CD4-positive, alpha-beta T cell treated with Interleukin-21 for 1 hour (primary cell): ENCODE measurements at regions not wholly inside any gene's neighbourhood (a gene's known extent, or its start where the extent isn't known, plus 50 kb on each side); places are given as distances from the start of the nearest gene placed in this dataset.
"Not testable (repeated sequence)": the region's sequence is repeated elsewhere in the genome, so short reads cannot be mapped to it uniquely, and the experiment has no call there.

Experiments
- DNase-seq: peaks from one replicate; pipeline ENCODE4 v3.0.0-alpha.2; 2020

DNA sequence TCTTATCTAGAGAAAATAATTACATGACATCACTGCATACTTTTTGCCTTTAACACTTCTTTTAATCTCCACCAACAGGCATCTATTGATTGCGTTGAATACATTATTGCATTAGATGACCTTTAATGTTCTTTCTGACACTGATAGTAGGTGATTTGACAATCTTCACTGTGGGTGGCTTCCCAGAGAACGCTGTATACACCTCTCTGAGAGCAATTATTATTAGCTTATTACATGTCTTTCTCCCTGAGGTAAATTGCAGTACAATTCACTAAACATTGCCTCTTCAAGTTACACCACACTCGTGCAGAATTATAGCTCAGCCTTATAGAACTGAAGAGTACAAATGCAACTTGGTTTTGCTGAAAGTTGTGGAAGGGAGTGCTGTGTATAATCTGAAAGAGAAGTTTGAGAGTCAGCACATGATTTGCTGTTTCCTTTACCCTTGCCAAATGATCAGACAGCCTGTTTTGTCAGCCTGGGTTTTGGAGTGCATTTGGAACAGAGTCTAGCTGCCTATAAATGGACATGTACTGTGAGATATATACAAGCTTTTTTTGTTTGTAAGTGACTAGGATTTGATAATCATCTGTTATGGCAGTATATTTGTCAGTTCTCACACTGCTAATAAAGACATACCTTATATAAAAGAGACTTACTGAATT, 369.2 kb downstream of the CCER1 start:
- no peak for DNase-seq

DNA sequence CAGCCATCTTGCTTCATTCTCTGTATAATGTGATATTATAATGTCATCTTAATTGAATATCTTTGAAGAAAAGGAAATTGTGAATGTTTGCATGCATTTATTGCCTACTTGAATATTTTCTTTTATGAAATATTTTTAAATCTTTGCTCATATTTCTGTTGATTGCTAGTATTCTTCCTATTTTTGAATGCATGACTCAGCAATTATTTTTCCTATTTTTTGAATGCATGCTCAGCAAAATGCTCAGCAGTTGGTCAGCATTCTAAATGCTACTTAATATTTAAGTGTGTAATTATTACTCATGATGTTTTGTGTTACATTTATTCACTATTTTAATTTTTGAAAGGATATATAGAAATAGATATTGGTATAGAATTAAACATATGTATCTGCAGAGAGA, 378.3 kb downstream of the CCER1 start:
- no peak for DNase-seq

DNA sequence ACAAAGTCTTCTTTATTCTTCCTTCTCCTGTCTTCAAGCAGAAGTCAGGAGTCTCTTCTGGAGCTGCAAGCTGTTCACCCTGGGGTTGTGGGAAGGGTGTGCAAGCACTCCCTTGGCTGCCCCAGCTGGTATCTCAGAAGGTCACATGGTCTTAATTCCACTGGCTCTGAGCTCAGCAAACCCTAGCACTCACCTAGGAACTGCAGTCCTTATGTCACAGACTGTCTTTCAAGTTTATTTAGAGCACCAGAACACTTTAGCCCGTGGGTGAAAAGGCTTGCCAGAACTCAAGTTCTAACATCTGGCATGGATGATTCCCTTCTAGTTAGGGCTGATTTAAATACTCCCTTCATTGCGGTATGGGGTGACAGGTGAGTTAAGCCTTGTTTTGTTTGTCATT, 379.0 kb downstream of the CCER1 start:
- DNase-seq = no peak

DNA sequence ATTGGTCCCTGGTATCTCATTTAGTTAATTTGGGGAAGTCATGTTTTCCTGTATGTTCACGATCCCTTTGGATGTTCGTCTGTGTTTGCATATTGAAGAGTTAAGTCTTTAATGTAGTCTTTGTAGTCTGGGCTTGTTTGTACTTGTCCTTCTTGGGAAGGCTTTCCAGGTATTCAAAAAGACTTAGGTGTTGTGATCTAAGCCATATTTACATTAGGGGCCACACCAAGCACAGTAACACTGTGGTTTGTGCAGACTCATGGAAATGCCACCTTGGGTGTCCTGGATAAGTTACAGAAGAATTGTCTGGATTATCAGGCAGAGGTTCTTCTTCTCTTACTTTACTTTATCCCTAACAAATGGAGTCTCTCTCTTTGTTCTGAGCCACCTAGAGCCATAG, 380.3 kb downstream of the CCER1 start:
- no peak for DNase-seq

DNA sequence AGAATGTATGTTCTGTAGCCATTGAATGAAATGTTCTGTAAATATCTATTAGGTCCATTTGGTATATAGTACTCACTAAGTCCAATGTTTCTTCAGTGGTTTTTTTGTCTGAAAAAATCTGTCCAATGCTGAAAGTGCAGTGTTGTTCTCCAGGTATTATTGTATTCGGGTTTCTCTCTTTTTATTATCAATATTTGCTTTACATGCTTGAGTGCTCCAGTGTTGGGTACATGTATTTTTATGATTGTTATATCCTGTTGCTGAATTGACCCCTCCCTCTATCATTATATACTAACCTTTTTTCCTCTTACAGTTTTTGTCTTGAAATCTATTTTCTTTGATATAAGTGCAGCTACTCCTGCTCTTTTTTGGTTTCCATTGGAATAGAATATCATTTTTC, 382.2 kb downstream of the CCER1 start:
- no peak for DNase-seq

DNA sequence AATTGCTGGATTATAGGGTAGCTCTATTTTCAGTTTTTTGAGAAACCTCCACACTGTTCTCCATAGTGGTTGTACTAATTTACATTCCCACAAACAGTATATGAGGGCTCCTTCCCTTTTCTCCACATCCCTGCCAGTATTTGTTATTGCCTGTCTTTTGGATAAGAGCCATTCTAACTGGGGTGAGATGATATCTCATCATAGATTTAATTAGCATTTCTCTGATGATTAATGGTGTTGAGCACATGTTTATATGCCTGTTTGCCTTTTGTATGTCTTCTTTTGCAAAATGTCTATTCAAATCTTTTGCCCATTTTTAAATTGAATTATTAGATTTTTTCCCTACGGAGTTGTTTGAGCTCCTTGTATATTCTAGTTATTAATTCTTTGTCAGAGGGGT, 385.3 kb downstream of the CCER1 start:
- no peak for DNase-seq

DNA sequence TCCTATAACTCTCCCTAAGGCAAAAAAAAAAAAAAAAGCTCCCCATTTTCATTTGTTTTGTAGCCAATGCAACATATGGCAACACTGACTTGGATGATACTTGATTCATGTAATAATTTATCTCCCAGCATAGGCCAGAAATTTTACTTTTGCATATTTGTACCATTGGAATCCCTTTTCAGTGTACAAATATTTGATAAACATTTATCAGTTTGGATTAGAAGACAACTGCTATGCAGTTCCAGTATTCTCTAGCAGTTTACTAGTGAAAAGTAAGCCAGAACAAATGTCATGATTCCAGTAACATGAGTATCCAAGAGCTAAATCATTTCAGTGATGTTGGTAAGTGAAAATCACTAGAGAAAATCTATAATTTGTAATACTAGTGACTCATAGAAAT, 392.3 kb downstream of the CCER1 start:
- DNase-seq = no peak

DNA sequence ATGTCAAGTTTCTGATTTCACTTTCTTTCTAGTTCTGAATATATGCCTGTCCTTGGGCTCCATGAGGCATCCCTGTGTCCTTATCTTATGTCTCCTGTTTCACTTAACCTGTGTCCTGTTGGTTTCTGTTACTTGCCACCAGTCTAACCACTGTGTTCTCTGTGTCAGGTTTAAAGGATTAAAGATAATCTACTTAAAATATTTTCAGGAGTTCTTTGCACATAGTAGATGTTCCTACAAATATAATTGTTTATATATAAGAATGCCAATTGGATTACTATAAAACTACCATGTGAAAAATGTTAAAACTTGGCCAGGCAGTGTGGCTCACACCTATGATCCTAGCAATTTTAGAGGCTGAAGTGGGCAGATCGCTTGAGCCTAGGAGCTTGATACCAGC, 406.4 kb downstream of the CCER1 start:
- DNase-seq = no peak

DNA sequence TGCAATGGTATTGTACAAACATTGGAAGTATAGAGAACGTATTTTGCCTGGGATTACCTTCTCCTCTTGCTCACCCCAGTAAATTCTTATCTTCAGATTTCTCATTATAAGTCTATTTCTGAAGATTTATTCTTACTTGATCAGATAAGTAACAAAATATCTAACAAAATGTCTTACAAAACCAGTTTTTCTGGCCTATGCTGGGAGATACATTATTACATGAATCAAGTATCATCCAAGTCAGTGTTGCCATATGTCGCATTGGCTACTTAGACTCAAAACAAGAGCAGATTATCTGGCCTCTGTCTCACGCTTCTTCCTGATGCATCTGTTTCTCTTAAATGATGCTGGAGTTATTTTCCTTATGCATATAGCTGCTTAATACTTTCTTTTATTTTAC, 408.5 kb downstream of the CCER1 start:
- no peak for DNase-seq

DNA sequence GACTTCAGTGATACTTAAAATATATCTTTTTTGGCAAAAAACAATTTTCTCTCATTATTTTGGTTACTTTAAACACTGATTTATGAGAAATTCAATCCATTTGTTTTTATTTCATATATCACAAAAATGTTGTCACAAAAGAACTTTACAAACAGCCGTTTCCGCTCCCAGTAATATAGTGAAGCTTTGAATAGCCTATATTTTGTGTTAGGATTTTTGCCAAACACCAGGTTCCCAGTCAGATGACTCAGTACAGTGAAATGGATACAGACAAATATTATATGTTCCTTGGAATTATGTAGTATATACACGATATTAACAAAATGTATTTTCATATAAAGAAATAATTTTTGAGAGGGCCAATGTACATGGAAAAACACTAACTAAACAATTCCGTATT, 411.1 kb downstream of the CCER1 start:
- no peak for DNase-seq

DNA sequence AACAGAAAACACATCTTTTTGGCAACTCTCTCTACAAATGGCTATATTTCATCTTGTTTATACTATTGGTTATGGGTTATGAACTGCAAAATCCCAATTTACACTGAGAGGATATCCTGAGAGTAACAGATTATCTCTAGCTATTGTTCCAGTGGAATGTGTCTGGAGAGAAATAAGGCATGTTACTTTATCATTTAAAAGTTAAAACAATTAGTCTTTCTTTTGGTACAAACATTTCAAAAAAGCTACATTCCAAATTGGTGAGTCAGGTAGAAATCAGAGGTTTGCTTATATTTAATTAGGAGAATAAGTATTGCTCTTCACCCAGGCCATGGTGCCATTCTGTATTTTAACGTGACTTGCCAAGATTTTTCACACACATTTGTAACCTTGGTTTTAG, 411.6 kb downstream of the CCER1 start:
- no peak for DNase-seq

DNA sequence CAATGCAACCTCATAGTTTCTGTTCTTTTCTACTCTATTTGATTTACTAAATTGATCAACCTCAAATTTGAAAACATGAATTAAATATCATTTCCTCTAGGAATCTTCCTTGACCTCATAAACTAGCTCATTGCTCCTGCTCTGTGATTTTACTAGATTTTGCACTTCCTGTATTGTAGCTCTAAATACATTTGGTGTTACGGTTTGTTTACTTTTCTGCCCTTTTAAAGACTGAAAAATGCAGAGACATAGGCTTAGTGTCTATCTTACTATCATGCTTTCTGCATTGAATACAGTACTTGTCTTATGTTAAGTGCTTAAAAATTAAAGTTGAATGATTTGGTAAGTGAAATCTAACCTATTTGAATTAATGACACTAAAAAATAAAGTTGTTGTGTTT, 412.1 kb downstream of the CCER1 start:
- not testable (repeated sequence) for DNase-seq

DNA sequence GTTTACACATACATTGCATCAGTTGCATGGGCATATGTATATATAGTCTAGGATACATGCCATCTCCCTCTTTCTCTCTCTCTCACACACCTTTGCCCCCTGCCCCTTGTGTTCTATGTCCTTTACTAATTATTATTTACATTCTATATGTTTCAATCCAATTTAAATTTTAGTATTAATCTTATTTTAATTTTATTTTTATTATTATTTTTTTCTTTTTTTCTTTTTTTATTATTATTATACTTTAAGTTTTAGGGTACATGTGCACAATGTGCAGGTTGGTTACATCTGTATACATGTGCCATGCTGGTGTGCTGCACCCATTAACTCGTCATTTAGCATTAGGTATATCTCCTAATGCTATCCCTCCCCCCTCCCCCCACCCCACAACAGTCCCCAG, 421.1 kb downstream of the CCER1 start:
- not testable (repeated sequence) for DNase-seq

DNA sequence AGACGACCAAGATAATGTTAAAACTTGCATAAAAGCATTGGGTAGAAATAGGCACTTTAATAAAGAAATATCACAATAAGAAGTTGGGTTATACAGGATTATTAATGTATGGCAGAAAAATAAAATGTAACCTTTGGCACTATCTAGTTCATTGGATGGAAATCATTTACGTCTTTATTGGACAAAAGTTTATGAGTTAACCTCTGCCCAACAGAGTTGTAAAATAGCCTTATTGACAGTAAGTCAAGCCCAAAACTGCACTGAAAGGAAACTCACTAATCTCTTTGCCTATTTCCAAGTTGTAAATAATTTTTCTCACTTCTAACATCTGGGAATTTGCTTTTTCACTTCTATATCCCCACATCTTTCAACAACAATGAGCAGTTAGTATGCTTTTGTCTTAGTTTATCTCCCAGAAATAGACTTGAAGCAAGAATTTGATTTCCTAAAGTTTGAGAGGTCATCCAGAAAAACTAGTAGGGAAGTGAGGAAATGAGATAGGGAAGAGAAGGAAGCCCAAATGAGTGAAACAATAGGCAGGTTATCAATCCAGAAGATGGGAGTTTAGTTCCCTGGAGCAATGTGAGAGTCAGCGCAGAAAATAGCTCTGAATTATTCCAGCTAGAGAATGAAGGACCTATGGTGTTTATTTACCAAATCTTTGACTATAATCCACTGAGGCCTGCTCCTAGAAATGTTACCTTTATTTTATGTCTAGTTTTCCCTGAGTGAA, 434.8 kb downstream of the CCER1 start:
- no peak for DNase-seq

DNA sequence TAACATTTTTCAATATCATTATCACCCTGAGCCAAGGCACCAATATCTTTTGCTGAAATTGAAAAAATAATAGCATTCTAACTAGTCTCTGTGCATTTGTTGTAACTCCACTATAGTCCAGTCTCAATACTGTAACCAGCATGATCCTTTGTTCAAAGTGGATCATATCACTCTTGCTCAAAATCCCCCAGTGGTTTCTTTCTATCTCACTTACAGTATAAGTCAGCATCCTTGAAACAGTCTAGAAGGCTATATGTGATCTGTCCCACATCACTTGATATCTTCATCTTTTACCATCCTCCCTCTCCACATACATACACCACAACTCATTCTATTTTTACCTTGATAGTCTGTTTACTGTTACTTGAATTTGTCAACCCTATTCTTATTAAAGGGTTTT, 435.7 kb downstream of the CCER1 start:
- no peak for DNase-seq

DNA sequence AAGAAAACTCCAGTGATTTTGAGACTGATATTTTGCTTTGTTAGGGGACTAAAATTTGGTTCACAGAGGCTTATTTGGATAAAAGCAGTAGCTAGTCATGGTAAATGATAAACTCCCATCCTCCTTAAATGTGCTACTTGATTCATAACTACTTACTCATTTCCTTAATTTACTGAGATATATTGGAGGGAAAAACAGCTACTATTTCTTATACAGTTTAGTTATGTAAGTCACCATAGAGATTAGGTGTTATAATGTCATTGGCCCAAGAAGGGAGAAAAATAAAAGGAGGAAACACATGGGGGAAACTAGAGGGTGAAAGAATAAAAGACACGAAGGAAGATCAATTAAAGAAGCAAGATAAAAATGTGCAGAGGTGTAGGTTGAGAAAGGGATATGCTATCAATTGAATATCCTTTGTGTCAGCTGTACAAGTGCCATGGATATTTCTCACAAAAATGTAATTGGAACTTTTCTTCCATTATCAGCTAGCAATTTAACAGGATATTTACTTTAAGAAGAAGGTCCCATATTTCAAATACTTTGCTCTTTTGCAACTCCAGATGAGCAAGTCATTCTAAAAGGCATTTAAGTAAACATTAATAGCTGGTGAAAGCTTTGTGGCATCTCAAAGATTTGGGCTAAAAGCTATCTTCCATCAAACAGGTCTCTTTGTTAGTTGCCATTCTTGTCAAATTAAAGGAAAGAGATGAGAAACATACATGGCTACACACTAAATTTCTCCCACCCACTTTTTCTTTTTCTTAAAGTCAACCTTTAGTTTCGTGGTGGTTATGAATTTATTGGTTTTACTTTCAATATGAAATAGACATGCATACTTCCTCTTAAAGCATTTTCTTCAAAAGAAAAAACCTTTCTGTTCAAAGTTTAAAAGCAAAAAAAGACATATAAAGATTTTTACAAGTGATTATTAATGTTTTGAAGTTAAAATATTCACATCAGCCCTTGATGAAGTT, 439.5 kb downstream of the CCER1 start:
- no peak for DNase-seq

DNA sequence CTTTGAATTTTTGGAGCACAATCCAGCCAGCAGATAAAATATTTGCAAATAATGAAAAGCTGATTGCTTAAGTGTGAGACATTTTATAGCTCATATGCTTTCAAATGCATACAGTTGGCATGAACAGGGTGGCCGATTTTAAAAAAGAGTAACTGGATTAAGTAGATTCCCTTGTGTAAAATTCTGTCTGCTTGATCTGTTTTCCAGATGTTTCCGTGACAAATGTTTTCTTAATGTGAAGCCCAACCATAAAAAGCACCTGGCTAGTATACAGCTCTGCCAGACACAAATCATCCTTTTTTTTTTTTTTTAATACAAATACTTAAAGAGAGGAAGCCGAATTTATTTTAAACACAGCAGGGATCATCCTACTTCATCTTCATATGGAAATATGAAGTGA, 440.7 kb downstream of the CCER1 start:
- DNase-seq = no peak

DNA sequence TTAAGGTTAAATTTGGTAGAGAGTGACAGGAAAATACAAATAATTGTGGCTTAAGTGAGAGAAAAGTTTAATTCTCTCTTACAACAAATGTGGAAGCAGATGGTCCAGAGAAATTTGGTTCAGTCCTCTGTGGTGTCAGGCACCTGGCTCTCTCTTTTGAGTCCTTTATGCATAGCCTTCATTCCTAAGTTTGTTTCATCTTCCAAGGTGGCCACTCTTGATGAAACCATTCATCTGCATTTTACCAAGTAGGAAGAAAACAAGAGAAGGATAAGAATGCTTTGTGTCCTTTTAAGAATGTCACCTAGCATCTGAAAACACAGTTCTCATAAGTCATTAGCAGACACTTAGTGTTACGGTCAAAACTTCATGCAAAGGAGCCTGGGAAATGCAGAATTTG, 442.5 kb downstream of the CCER1 start:
- DNase-seq = no peak

DNA sequence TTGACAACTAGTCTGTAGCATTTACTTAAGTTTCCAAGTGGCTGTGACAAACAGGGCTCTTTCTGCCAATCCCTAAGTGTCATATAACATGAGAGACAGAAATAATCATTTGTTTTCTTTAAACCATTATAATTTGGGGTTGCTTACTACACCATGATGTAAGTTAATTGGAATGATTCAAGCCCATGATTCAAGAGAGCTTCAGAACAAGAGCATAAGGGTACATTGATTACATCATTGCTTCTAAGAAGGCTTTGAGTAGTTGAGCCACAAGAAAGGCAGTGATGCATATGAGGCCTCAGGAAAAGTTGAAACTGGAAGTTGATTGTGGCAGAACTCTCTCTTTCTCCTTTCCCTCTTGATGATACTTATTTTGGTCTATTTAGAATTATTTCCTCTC, 444.0 kb downstream of the CCER1 start:
- no peak for DNase-seq

DNA sequence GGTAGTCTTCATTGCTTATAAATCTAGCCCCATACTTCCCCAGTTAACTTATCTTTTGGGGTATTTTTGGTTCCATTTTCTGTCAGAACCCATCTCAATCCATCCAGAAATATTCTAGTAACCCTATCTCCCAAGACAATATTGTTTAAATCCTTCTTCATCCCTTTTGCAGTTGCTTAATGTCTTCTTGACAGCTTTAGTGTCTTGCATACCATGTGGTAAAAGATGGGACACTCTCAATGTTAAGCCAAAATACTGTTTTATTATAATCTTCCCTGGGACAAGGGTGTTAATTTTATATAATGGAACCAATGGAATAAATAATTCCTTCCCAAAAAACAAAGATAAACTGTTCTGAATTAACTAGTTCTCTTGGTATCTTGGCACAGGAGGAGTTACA, 450.2 kb downstream of the CCER1 start:
- no peak for DNase-seq

DNA sequence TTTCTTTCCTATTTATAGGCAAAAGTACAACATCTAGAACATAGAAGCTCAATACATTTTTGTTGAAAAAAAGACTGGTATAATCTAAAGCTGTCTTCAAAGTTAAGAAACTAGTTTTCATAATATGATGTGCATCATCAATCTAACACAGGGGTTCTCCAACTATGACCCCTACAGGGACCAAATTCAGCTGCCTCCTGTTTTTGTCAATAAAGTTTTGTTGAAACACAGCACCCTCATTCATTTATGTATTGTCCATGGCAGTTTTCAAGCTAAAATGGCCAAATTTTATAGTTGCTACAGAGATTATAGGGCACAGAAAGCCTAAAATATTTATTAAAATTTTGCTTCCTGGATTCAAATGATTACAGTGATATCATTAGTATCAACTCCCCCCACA, 452.9 kb downstream of the CCER1 start:
- DNase-seq = no peak

DNA sequence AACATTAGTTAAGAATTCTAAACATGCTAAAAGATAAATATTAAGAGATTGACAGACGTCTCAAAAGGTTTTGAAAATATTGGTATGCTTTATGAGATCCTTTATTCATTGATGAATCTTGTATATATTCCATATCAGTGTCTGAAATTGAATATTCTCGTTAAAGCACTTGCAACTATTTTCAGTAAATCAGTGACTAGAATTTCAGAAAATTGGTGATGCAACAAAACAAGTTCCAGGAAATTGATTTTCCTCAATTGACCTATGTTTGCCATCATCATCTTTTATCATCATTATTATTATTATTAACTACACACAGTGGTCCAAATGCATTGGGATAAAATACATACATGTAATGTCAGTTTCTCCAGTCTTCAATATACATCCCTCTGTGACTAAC, 453.6 kb downstream of the CCER1 start:
- DNase-seq = no peak

DNA sequence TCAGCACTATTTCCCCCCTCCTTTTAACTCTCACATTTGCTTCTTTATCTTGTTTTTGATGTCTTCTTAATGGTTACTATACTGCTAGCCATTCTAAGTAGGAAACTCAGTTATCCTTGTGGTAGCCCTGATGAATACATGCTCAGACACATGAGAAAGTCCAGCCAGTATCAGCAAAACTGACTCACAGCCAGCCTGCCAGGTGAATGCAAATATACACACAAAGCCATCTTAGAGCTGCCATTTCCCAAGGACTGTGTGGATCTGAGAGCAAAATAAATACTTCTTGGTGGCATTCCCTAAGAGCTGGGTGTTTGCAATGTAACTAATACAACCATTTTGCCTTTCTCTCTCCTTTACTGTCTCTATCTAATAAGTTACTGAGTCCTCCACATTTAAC, 455.2 kb downstream of the CCER1 start:
- DNase-seq = no peak
